ENCODE measurements at regions not wholly inside any gene's neighbourhood (a gene's known extent, or its start where the extent isn't known, plus 50 kb on each side); places are given as distances from the start of the nearest gene placed in this dataset.
A peak's percentile ranks its signal among the peaks of the same experiment; 100 is the strongest.

DNA sequence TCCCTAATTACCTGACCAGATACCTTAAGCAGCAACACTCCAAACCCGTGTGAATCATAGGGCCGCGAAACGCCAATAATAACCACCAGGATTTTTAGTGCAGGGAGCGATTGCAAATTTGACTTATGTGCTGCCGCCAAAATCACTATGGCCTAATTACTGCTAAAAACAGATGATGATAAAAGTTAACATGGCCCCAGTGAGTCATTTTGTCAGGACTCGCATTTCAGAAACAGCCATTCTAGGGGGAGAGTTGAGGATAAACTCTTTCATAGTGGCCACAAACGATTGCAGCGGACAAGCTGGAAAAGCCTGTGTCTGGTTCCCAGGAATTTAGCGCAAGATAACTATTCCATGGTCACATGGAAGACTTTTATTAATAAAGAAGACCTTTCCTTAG, 103.4 kb downstream of the HLX start:
- DNase-seq (ENCODE audit: low read depth, low spot score), result no peak

DNA sequence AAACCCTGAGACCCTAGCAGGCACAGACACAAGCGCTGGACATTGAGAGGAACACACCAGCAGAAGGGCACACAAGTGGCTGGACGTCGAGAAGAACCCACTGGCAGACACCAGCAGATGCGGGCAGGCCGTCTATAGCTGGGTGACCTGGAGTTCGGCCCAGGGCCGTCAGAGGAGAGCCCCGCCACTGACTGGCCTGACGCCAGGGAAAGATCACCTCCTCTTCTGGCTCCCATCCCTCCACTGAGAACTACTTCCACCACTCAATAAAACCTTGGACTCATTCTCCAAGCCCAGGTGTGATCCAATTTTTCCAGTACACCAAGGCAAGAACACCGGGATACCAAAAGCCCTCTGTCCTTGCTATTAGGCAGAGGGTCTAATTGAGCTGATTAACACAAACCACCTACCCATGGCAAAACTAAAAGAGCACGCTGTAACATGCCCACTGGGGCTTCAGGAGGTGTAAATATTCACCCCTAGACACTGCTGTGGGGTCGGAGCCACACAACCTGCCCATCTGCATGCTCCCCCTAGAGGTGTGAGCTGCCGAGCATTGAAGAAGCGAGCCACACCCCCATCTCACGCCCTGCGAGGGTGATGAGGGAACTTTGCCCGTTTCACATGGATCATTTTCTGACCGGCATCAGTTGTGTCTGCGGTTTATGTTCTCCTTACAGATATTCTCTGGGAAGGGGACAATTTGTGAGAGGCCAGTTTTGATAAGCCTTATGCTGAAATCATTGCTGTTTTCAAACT, 104.8 kb downstream of the HLX start:
- DNase-seq (ENCODE audit: low read depth, low spot score), result peak; percentile 25

DNA sequence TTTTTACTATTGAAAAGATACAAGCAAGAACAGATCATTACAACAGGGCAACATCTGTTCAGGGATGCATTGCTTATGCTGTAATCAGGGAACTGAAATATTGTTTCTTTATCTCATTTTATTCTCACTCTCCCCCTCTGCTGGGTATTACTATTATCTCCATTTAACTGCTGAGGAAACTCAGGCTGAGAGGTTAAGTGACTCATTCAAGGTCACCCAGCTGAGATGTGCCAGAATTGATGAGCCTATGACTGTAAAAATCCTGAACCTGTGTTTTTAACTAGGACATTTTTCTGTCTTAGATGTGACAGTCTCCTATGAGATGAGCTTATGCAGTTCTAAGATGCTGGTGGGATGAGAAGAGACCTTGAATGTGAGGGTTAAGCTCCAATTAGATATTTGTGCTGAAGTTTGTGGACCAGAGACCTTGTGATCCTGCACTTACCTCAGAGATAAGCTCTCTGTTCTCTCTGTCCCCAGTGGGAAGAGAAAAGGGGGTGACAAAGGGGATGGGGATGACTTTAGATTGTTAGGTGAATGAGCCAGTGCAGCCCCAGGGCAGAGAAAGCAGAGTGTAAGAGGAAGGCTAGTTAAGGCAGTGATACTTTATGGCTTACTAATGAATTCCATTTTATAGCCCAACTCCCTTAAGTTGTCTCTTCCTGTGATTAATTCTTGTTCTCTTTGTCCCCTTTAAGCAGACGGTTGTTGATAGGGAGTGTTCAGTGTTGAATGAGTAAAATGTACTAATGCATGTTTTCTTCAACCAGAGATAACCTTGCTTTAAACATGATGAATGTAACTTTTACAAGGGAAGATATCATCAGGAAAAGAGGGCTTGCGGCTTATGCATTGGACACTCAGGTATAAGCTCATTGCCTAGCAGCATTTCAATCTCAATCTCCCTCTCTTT, 111.4 kb downstream of the HLX start:
- no peak for DNase-seq (ENCODE audit: low read depth, low spot score)

DNA sequence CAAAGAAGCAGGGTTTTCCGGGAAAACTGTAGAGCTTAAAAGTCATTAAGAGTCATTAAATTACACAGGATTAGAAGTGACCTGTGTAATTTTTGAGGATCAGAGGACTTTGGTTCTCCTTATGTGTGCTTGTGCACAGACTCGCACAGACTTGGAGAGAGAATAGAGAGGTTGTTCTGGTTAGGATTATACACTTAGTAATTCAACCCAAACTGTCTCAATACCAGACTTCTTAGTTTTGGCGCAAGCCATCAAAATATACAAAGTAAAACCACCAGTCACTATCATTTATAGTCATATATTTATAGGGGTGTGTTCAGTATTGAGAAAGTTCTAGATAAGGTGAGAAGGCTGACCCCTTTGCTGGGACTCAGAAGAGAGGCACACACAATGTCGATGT, 112.3 kb downstream of the HLX start:
- no peak for DNase-seq (ENCODE audit: low read depth, low spot score)

DNA sequence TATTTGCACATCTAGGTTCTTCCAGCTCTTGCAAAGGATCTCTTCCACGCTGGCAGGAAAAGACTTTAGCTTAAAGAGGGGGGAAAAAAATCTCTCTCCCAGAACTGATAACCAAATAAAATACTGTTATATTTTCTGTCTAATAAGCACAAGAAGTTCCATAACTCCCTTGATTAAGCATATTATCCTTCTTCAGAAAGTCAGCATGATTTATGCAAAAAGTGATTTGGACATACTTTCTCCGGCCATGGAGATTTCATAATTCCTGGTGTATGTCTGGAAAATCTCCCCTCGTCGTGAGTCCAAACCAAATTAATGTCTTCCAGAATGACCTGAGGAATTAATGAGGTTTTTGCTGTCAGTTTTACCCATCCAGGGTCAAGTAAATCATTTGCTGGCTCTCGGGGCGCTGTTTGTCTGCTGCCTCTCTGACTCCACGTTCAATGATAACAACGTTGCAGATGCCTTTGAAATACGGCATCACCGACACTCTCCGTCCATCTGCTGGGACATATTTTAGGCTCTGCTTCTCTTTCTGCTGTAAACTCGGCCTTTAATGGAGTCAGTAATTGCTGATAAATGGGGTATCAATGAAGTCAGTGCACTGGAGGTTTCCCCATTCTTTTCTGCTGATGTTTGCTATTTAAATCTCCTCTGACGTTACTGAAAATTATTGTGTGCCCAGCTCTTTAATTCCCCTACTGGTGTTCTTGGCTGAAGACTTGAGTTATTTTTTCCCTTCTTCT, 112.9 kb downstream of the HLX start:
- no peak for DNase-seq (ENCODE audit: low read depth, low spot score)

DNA sequence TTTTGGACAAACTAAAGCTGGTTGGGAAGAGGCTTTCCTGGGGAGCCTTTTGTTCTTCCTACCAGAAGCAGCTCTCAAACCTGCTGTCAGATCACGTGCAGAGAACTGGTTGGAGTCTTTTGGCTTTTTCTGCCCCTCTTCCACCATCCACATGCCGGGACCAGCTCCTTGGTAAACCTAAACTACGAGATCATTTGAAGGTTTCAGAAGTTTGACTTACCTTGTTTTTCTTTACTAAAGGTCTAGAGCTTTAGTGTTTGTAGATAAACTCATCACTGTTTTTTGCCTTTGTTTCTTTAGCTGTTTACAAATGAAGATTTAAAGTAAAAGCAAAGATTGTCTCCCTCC, 113.4 kb downstream of the HLX start:
- DNase-seq (ENCODE audit: low read depth, low spot score), result no peak

DNA sequence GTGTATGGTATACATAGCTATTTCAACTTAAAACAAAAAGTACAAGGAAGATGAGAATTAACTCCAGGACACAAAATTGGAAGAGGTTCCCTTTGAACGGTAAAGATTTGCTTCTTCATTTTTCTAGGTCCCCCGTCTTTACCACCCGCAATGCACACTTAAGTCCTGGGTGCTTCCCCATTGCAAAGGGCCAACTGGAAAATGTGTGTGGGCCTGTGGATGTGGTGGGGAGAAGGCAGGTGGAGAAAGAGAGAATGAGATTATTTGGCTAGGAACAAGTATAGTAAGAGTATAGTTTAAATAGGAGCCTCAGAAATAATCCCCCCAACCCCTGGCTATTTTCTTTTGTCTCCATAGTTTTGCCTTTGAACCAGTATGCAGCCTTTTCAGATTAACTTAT, 115.4 kb downstream of the HLX start:
- DNase-seq (ENCODE audit: low read depth, low spot score), result no peak

DNA sequence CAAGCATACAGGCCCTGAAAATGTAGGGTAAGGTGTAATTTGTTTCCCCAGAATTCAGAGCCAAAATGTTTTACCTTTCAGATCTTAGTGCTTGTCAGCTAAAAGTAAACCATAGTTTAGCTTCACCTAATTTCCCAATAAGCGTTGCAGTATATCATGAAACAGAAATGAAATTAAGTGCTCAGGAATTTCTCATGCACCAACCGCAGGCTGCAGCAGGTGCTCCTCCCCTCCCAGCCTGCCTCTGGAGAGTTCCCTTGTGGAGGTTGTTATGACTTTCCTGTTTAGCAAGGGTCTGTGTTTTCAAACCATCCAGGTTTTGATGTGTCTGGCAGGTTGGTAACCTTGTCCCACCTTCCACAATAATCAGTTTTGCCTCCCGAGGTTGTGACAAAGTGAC, 118.5 kb downstream of the HLX start:
- DNase-seq (ENCODE audit: low read depth, low spot score), result no peak

DNA sequence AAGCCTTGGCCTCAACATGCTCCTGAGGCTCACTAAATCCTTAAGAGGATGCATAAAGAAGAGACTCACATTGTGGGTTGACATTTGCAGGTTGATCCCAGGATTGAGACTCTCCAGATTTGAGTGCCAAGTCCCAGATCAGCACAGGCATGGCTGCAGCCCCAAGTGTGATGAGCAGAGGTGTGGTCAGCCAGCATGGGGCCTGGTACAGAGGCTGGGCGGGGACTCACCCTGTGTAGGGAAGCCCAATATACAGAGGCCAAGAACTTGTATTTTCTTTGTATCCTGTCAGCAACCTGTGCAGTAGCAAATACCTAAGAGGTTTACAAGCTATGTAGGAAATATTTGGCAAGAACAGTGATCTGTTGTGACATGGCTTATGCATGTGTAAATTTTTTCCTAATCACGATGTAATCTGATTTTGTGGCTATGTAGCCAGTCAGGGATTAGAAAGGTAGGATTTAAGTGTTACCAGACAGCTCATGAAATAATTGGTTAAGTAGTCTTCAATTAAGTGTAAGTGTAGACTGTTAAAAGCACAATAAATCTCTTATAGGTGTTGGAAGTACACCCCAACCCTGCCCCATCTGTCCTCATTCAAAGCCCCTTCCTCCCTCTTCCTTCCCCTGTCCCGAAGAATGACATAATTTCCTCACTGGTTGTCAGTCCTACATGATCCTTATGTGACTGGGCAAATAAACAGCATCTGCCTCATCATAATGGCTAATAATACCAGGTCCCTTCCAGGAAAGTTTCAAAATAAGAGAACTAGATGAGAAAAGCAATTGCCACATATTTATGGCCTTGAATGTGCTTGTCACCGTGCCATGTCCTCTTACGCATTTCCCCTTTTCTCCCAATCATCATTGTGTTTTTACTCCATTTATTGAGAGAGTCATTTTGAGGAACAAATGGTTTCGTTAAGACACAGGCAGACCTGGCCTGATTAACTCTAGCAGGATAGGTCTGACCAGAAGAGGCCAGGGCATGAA, 120.9 kb downstream of the HLX start:
- DNase-seq (ENCODE audit: low read depth, low spot score), result no peak

DNA sequence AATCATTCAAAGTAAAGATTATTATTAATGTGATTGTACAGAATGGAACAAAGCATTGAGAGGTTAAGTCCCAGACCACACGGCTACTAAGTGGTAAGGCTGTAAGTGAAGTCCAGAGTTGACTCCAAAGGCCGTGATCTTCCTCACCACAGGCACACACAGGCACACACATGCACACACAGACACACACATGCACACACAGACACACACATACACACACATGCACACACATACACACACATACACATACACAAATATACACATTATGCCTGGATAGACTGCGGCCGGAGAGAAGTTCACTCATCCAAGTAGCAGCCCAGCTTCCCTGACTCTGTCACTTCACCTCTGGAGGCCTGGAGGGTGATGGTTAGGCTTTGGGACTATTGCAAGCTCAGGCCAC, 121.9 kb downstream of the HLX start:
- no peak for DNase-seq (ENCODE audit: low read depth, low spot score)

DNA sequence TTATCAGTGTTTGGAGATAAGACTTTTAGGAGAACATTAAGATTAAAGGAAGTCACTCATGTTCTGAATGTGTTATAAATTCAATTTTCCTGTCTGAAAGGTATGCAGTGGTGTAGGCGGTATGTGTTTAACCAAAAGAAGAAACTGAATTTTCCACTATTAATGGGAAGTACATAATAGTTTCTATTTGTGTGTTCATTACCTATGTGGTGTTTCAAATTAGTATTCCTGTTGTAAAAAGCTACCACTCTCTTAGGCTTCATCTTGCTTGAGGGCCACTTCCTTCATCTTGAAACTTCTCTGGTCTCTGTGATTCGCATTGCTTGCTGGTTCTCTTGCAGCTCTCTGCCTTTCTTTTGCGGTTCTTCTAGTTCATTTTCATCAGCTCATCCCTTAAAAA, 123.4 kb downstream of the HLX start:
- DNase-seq (ENCODE audit: low read depth, low spot score), result no peak

DNA sequence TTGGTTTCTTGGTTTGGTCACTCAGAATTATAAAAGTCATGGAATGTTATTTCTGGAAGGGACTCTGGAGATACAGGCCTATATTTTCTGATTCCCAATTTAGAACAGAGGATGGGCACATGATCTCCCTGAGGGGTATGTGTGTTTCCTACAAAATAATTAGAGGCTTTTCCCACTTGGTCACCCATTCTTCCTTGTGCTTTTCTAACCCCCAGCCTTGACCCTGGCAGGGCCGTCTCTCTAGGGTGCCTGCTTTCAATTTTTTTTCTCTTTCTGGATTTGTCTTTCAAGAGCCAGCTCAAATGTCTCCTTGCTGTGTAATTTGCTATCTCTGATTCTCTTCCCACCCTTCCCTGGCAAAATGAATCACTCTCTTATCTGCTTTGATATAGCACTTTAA, 131.9 kb downstream of the HLX start:
- DNase-seq (ENCODE audit: low read depth, low spot score), result no peak

DNA sequence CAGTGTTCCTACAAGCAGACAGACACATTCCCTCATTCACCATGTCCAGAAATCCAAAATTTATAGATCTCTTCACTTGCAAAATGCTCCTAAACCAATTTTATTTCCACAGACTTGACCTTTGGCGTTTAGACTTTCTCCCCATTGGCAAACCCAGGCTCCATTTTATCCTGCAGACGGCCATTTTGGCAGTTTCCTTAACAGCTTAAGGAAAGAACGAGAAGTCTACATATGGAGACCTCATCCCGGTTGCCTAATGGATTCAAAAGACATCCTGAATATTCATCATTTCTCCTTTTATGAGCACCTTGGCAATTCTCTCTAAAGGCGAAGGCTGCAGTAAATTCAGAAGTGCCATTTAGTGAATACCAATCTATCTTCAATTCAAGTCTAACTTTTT, 132.9 kb downstream of the HLX start:
- no peak for DNase-seq (ENCODE audit: low read depth, low spot score)

DNA sequence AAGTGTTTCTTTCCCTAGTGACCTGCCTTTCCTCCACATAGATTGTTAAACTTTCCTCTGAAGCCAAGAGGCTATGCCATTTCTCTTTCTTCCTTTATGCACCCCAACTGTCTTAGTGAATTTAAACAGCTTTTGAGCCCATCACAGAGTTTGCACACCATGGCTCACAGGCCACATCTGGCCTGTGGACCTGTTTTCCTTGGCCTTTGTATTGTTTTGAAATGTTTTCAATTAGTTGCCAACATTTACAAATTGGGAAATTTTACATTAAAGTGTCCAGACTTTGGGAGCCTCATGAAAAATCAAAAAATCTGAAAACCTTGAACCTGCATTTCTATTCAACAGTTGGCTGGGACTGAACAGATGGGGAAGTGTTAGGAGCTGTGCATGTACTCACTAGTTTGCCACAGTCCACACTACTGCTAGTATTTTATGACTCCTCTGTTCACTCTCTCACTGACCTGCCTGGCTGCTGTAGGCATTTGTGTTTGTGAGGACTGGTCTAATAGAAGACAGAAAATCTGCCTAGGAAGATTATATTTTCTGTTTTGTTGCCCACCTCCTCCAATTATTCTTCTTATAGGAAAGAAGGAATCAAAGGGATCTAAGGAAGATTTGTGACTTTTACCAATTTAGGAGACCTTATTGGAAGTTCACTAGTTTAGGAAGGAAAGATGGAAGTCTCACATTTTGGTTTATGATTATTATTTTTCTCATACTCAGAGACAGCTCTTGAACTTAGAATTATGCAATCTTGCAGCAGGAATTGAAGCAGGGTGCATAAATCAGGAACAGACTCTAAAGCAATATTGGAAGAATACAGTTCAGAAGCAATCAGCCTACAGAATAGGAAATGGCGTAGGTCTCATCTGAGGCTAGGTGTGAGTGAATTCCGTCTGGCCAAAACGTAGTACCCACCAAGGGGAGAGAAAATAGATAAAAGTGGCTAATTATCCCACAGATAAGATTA, 134.7 kb downstream of the HLX start:
- DNase-seq (ENCODE audit: low read depth, low spot score), result no peak

DNA sequence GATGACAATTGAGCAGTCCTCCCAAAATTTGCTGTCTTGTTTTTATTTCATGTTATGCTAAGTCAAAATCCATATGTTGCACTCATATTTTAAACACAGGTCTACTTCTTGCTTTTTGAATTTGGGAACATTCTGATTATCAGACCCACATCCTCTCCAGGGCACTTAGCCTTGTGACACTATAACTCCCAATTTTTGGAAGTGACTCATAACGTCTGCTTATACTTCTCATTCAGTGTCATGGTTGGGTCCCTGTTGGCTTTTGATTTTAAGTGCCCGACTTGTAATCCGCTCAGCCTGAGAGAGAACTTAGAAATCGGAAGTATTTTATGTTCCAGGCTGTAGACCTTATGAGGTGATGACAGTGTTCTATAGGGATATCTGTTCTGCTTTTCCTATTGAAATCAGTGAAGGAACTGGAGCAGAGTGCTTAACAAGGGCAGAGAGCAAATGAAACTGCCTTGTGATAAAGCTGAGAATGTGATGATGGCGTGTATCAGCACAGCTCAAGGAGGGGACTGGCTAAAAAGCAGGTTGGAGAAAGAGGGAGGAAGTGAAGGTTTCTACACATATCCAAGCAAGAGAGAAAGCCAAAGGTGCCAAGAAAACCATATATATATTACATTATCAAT, 136.0 kb downstream of the HLX start:
- no peak for DNase-seq (ENCODE audit: low read depth, low spot score)

DNA sequence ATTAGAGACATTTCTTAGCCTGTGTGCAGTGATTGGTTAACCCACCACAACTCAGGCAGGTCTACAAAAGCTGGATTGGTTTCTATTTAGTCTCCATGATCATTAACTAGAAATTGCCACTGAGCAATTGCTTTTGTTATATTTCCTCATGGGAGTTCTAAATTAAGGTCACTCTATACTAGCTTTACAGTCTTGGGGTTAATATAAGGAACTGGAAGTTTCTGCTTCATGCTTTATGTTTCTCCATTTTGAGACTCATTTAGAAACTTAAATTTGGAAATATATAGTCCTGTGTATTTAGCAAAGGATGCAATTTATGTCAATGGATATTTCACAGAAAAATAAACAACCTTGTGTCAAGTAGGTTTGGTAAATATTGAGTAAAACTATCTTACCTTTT, 137.5 kb downstream of the HLX start:
- no peak for DNase-seq (ENCODE audit: low read depth, low spot score)

DNA sequence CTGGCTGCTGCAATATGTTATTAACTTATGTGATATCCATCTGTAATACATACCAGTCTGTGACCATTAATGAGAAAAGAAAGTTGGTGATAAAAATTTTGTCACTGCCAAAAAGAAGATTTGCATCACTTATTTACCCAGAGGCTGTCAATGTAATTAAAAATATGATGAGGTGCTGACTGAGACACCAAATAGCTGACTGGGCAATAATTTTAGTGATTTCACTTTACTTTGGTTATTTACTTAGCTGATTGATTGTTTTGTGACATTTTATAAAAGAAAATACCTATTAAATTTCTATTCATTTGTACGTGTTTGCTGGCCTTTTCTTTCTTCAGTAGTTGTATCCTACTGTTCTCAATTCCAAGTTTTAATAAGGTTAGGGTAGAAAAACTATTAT, 139.2 kb downstream of the HLX start:
- no peak for DNase-seq (ENCODE audit: low read depth, low spot score)

DNA sequence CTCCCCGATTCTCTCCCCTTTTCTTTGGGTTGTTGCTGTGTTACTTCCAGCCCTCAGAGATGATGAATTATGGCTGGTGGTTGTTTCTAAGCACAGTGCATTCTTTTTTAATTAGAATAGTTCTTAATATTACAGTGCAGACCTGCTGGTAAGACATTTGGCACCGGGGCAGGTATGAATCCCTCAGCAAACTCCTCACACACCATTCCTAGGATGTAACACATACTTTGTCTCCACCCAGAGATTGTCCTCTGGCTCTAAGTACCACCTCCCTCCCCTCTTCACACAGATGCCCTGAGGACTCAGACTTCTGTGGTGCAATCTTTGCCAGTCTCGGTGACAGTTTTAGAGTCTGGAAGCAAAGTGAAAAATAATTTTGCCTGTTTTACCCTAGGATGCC, 143.1 kb downstream of the HLX start:
- DNase-seq (ENCODE audit: low read depth, low spot score), result no peak

DNA sequence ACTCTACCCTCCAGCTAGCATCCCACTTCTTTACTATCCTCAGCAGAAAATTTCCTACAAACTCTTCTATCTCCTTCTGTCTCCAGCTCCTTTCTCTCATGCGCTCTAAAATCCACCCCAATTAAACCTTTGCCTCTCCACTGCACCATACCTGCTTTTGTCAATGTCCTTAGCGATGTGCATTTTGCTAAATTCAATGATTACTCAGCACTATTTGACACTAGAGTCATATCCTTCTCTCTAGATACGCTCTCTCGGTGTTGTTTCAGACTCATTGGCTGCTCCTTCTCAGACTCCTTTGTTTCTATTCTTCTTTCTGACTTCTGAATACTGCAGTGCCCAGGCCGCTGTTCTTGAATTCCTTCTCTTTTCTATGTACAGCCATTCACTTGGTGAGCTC, 144.2 kb downstream of the HLX start:
- DNase-seq (ENCODE audit: low read depth, low spot score), result no peak

DNA sequence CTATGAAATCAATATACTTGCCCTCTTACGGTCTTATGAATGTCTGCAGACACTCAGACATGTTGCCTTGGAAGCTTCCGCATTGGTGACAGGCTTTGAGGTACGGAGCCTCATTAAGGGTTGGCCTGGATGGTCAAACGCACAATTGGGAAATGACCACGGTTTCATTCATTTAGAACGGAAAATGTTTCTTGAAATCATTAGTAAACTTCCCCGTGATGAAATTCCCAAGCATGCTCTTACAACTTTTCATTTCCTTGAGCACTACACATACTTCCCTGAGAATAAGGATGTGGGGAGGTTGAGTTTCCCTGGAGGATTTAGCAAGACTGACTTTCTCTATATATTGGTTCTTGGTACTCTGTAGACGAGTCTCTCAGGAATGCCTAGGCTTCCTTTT, 146.3 kb downstream of the HLX start:
- DNase-seq (ENCODE audit: low read depth, low spot score), result no peak

All from iPS DF 19.7 (cell line).